ENCODE measurements at regions not wholly inside any gene's neighbourhood (a gene's known extent, or its start where the extent isn't known, plus 50 kb on each side); places are given as distances from the start of the nearest gene placed in this dataset.

DNA sequence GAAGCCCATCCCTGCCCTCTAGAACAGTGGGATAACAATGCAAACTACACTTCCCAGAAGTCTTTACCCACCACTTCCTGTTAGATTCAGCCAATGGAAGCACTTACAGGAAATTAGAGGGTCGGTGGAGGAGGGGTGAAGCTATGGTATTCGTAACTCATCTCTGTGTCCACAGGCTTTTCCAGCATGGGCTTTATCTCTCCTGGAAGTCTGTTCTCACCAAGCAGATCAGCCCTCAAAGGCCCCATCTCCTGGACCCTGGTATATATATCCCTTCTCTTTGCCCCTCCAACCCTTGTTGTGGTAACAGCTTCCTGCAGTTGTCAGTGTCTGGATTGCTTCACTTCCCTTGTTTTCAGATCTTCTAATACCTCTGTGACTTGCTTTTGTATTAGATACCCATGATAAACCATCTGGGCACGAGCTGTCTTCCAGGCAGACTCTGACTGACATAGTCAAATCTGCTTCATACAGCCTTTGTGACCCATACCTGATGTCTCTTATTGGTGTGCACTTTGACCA is 475.0 kb upstream of the POU3F3 start:
- H3K36me3 Mint-ChIP-seq (ENCODE audit: low read depth): no peaks in the 10 kb centered on the region
- ChIA-PET CTCF (no interaction called here), POLR2A (no interaction called here)
- H3K9me3 Mint-ChIP-seq: no peaks in the 10 kb centered on the region
- peak overlapping the region; percentile 78 for H3K4me3 Mint-ChIP-seq
- peaks cover 6% of the 10 kb centered on the region for H3K4me1 Mint-ChIP-seq
- TF ChIP-seq, protein P1, sequence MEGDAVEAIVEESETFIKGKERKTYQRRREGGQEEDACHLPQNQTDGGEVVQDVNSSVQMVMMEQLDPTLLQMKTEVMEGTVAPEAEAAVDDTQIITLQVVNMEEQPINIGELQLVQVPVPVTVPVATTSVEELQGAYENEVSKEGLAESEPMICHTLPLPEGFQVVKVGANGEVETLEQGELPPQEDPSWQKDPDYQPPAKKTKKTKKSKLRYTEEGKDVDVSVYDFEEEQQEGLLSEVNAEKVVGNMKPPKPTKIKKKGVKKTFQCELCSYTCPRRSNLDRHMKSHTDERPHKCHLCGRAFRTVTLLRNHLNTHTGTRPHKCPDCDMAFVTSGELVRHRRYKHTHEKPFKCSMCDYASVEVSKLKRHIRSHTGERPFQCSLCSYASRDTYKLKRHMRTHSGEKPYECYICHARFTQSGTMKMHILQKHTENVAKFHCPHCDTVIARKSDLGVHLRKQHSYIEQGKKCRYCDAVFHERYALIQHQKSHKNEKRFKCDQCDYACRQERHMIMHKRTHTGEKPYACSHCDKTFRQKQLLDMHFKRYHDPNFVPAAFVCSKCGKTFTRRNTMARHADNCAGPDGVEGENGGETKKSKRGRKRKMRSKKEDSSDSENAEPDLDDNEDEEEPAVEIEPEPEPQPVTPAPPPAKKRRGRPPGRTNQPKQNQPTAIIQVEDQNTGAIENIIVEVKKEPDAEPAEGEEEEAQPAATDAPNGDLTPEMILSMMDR (IDR thresholded peaks at IDR 0.05): no peak
- no peak for DNase-seq
- peak overlapping the region; percentile 2 for H3K27ac Mint-ChIP-seq
- H3K27me3 Mint-ChIP-seq: no peaks in the 10 kb centered on the region
- intact Hi-C loops (cut with micrococcal nuclease): no loop called here
- peak; percentile 68 for ATAC-seq (ENCODE audit: low read depth)

DNA sequence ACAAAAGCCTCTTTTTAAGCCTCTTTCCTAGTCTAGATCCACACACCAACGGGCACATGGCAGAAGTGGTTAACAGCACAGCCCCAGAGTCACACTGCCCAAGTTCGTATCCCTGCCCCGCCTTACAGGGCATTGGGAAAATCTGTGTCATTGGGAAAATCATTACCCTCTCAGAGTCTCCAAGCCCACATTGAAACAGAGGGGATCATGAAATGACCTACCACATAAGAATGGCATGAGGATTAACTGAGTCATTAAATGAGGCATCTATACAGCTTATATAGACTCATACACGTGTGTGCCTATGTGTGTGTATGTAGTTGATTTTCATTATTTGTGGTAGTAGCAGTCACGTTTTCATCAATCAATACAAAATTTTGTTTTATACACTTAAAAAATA is 469.0 kb upstream of the POU3F3 start:
- H3K4me1 Mint-ChIP-seq: no peaks in the 10 kb centered on the region

GRCh38 chr2:104385743-104386142 is 468.2 kb upstream of the POU3F3 start:
- CTCF ChIA-PET: no interaction called here
- ATAC-seq (ENCODE audit: low read depth) (no peak), DNase-seq (no peak)
- Mint-ChIP-seq H3K27ac (no peak overlapping the region), H3K4me3 (no peak overlapping the region), H3K27me3 (peaks cover 3% of the 10 kb centered on the region), H3K9me3 (peaks cover 4% of the 10 kb centered on the region), H3K36me3 (ENCODE audit: low read depth) (no peaks in the 10 kb centered on the region), H3K4me1 (no peaks in the 10 kb centered on the region)
- TF ChIP-seq, protein P1 (IDR thresholded peaks at IDR 0.05): no peak
- POLR2A ChIA-PET: no interaction called here
- intact Hi-C loops (cut with micrococcal nuclease): no loop called here

More for the DNA sequence above, 469.0 kb upstream of the POU3F3 start:
- Mint-ChIP-seq H3K27me3 (peaks cover 3% of the 10 kb centered on the region), H3K9me3 (peaks cover 4% of the 10 kb centered on the region), H3K36me3 (ENCODE audit: low read depth) (no peaks in the 10 kb centered on the region), H3K27ac (no peak overlapping the region), H3K4me3 (no peak overlapping the region)
- no peak for ATAC-seq (ENCODE audit: low read depth)
- ChIA-PET POLR2A (no interaction called here), CTCF (no interaction called here)
- intact Hi-C loops (cut with micrococcal nuclease): no loop called here
- TF ChIP-seq, protein P1 (IDR thresholded peaks at IDR 0.05): no peak
- DNase-seq: no peak

DNA sequence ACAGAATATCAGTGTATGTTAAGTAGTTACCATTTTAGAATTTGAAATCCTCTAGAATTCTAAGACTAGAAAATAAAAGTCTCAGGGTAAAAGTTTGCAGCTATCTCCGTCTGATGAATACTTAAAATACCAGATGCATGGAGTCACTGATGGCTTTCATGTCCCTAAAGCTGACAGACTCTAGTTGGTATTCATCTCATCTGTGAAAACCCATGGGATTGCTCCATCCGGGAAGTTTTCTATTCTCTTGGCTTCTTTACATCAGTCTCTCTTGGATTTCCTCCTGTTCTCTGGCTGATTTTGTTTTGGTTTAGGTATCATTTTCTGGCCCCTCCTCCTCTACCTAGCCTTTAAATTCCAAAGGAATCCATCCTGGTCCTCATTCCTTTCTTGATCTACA is 465.6 kb upstream of the POU3F3 start:
- POLR2A ChIA-PET: no interaction called here
- H3K4me3 Mint-ChIP-seq: no peak overlapping the region

DNA sequence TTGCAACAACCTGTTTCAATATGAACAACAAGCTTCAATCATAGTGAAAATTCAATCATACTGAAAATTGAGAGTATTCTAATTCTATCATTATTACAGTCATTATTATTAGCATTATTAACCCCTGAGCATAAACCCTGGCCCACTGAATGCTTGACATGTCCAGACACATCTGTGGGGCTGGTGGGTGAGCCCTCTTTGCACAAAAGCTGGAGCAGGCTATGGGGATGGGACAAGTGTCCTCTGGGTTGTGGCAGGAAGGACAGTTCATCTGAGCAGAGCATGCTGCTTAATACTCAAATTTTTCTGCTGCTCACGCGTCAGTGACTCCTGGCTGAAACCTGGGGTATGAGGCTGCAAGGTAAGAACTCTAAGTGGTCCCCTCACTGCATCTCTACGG is 451.1 kb upstream of the POU3F3 start:
- ChIA-PET CTCF (no interaction called here), POLR2A (no interaction called here)
- DNase-seq: no peak
- H3K27ac Mint-ChIP-seq: no peak overlapping the region
- H3K4me3 Mint-ChIP-seq: no peak overlapping the region
- intact Hi-C loops (cut with micrococcal nuclease): no loop called here
- H3K4me1 Mint-ChIP-seq: no peaks in the 10 kb centered on the region
- TF ChIP-seq, protein P1 (IDR thresholded peaks at IDR 0.05): no peak
- ATAC-seq (ENCODE audit: low read depth): no peak
- no peaks in the 10 kb centered on the region for H3K36me3 Mint-ChIP-seq (ENCODE audit: low read depth)
- H3K27me3 Mint-ChIP-seq: no peaks in the 10 kb centered on the region
- no peaks in the 10 kb centered on the region for H3K9me3 Mint-ChIP-seq

More for the DNA sequence above, 465.6 kb upstream of the POU3F3 start:
- Mint-ChIP-seq H3K27ac (no peak overlapping the region), H3K27me3 (peaks cover 5% of the 10 kb centered on the region), H3K4me1 (no peaks in the 10 kb centered on the region), H3K9me3 (peaks cover 4% of the 10 kb centered on the region), H3K36me3 (ENCODE audit: low read depth) (no peaks in the 10 kb centered on the region)
- DNase-seq (no peak), ATAC-seq (ENCODE audit: low read depth) (no peak)
- CTCF ChIA-PET: no interaction called here
- TF ChIP-seq, protein P1 (IDR thresholded peaks at IDR 0.05): no peak
- intact Hi-C loops (cut with micrococcal nuclease): no loop called here
